AG09319 (cell line): ENCODE measurements at regions not wholly inside any gene's neighbourhood (a gene's known extent, or its start where the extent isn't known, plus 50 kb on each side); places are given as distances from the start of the nearest gene placed in this dataset.

Experiments used
- DNase-seq: peaks from one replicate; pipeline ENCODE4 v3.0.0-alpha.2; 2010; ENCODE audit warnings: low read depth; ENCODE audit errors: extremely low read depth
- TF ChIP-seq, protein P1 (sequence below): IDR thresholded peaks from 2 replicates; pipeline ENCODE4 v1.5.1; 2011; ENCODE audit warnings: low read depth, mild to moderate bottlenecking, inconsistent platforms, low read length, moderate library complexity

DNA sequence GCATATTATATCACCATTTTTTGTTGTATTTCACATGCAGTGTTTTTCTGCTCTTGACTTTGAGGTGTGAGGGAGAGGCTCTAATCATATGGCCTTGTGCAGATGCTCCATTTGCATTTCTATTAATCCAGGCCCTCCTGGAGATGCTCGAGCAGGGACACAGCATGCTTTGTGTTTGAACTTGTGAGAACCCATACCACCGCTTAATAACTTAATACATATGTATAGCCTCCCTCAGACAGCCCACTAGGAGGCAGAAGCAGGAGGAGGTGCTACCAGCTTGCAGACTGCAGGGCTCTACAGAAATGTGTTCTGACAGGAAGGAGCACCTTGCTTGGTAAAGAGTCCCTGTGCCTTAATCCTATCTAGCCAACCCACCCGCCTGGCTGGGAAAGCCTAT, 155.2 kb downstream of the BARHL2 start:
- DNase-seq = no peak
- TF ChIP-seq, protein P1, sequence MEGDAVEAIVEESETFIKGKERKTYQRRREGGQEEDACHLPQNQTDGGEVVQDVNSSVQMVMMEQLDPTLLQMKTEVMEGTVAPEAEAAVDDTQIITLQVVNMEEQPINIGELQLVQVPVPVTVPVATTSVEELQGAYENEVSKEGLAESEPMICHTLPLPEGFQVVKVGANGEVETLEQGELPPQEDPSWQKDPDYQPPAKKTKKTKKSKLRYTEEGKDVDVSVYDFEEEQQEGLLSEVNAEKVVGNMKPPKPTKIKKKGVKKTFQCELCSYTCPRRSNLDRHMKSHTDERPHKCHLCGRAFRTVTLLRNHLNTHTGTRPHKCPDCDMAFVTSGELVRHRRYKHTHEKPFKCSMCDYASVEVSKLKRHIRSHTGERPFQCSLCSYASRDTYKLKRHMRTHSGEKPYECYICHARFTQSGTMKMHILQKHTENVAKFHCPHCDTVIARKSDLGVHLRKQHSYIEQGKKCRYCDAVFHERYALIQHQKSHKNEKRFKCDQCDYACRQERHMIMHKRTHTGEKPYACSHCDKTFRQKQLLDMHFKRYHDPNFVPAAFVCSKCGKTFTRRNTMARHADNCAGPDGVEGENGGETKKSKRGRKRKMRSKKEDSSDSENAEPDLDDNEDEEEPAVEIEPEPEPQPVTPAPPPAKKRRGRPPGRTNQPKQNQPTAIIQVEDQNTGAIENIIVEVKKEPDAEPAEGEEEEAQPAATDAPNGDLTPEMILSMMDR = no peak

DNA sequence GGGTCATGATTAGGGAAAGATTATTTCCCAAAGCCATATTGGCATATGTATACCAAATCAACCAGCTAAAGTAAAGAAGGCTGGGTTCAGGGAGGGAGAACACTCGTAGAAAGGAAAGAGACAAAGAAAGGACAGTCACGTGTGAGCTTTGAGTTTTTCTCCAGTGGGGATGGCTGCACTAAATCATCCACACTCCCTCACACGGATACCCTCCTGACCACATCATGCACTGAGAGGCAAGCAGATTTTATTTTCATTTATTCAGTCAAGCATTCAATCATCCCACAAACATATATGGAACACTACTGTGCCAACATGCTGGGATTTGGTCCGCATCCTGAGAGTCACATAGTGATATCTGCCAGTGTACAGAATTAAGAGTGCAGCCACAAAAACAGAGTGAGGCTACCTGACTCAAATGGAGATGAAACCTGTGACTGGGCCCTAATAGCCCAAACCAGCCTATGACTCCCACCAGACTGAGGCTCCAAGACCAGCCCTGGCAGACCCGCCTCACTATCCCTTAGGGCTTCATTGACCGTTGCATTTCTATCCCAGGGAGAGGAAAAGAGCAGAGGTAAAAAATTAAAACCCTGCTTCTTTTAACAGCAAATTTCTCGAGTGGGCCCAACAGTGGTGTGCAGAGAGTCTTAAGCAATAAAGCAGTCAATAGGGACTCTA, 155.9 kb downstream of the BARHL2 start:
- DNase-seq = no peak
- TF ChIP-seq, protein P1 = no peak

DNA sequence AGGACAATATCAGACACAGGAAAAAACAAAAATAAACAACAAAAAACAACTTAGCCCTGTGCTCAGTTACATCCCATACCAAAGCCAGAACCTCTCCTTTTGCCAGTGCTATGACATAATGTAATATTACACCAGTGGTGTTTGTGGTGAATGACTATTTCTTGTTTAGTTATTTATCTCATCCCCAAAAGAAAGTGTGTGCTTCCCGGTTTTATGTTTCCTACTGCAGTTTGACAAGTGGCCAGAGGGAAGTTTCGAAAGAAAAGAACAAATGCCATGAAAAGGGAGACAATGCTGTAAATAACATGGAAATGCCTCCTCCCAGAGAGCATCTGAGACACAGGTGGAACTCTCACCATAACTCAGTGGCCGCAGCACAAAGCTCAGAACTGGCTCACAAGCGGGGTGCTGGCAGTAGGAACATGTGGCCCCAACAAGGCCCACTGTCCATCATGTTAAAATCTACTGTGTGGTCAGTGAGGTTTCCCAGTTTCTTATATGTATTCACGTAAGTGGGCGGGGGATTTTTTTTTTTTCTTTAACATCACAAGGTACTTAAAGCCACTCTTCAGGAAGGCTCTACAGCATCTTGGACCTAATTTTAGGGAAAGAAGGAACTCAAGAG, 158.2 kb downstream of the BARHL2 start:
- DNase-seq = no peak
- TF ChIP-seq, protein P1 = no peak

DNA sequence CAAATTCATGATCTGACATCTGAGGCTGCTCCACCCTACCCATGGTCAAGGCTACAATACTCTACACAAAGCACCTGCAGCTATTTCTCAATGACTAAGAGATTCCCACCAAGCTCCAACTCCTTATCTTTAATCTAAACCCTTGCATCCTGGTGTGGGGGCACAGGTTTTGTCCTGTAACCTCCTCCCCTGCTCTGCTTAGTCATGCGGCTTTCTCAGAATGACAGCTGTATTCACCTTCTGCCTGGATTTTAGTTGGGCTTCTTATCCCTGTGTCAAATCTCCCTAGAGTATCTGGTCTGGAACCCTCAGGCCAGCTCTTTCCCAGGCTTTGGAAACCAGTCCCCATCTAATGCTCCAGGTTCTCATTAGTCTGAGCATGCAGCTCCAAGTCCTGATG, 159.0 kb downstream of the BARHL2 start:
- DNase-seq = no peak
- TF ChIP-seq, protein P1 = no peak

DNA sequence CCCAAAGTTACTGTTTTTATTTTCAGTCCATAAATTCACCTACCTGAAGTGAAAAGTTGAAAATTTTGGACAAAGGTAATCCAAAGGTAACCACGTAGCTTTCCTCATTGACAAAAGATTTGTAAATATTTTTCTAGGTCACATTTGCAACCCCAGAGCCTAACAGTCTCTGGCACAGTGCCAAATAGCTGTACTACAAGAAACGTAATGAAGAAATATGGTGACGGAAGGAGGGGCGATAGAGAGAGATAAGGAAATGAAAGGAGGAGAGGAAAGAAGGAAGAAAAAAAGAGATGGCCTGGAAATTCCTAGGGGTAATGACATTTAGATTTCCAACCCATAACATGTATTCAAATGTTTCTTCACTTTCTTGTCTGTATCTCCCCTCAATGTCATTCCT, 159.4 kb downstream of the BARHL2 start:
- TF ChIP-seq, protein P1 = no peak

DNA sequence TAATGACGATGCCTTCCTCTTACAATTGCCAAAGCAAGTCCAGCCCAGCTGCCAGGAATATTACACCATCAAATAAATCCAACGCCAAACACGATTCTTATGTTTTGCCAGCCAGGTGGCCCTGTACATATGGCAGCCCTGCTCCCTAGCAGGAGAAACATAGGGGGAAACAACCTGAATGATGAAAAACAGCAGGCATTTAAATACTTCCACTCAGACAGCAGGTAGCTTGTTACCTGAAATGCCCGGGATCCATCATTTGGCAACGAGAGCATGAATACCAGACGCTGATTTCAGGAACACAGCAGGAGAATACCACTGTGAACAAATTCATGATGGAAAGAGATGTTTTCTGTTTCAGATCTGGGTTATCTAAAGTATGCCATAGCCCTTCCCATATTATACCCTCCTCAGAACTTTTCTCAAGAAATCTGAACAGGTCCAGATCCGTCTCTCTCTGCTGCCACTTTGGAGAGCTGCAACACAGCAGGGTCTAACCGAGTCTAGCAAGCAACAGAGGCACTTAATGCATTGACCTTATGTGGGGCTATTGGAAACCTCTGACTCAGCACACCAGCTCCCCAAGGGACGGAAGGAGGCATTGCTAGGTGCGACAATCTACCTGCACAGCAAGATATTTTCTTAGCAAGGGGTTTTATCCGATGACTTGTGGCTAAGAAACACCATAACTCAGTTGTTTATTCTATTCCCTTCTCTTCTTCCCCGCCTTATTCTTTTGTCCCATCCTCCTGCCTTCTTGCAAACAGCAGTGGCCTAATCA, 166.3 kb downstream of the BARHL2 start:
- DNase-seq = no peak
- TF ChIP-seq, protein P1 = no peak

More for the DNA sequence above, 159.4 kb downstream of the BARHL2 start:
- DNase-seq = no peak

DNA sequence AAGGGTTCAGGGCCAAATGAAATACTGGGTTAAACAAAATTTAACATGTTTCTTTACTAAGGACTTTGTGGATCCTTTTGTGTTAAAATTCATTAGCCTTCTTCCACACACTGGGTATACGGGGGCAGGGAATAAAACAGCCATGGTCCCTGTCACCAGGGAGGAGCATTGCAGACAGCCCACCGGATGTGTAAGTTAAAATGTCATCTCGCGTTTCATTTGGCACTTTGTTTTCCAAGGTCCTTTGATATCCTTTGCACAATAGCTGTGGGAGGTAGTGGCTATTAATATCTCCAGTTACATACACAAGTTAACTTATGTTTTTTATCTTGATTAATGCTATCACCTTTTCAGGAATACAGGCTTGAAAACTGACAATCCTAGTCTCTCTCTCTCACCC, 172.7 kb downstream of the BARHL2 start:
- TF ChIP-seq, protein P1 = no peak
- no peak for DNase-seq
